HCT116 (cell line): ENCODE measurements at regions not wholly inside any gene's neighbourhood (a gene's known extent, or its start where the extent isn't known, plus 50 kb on each side); places are given as distances from the start of the nearest gene placed in this dataset.

Source experiments
- ATAC-seq: fragments of 200-7000 bp; cut with Tn5 transposase; 2 replicates; pipeline ENCODE4 v1.9.1; 2020; ENCODE audit warnings: mild to moderate bottlenecking, moderate library complexity
- BruUV-seq: library from RNA; stranded (reverse); fragments of 400-500 nt; replicated peaks from 2 replicates; lab custom pipeline; 2021; lab: Mats Ljungman, UMichigan
- CTCF ChIA-PET: fragments of 300-600 bp; sonication (Branson Sonifier 250); formaldehyde crosslinking; loops from one replicate; lab custom pipeline; 2021; ENCODE audit warnings: antibody characterized with exemption; lab: Charles Lee
- POLR2A ChIA-PET: fragments of 300-600, 350-600 bp; sonication (Branson Sonifier 250); formaldehyde crosslinking; loops from one replicate; lab custom pipeline; 2021; ENCODE audit warnings: antibody characterized with exemption; lab: Charles Lee
- RAD21 ChIA-PET, 2 experiments: fragments of 300-600 bp; sonication (Branson Sonifier 250); formaldehyde crosslinking; loops; one replicate each; lab custom pipeline; 2023; ENCODE audit warnings: low total read pairs in 2 of 2; ENCODE audit not compliant: uncharacterized antibody in 2 of 2, unreplicated experiment in 2 of 2, low non-redundant PET in 1 of 2; lab: Charles Lee
- DNase-seq: peaks from one replicate; pipeline ENCODE4 v3.0.0-alpha.2; 2010; ENCODE audit warnings: low read depth, low spot score
- H2AFZ ChIP-seq: fragments of 200-600 bp; shearing (Covaris generic), sonication (generic); 2 replicates; pipeline ENCODE4 v1.6.1; 2017; ENCODE audit warnings: low read depth, mixed run types, mixed read lengths, antibody characterized with exemption, low read length; ENCODE audit not compliant: poor library complexity, severe bottlenecking
- H3K27ac ChIP-seq: 2 replicates; pipeline ENCODE4 v1.5.1; 2012; ENCODE audit warnings: low read depth, low read length
- H3K27me3 ChIP-seq: fragments of 200-600 bp; sonication (generic); 2 replicates; pipeline ENCODE4 v1.6.1; 2016; ENCODE audit warnings: mixed run types, low read length, mixed read lengths; ENCODE audit not compliant: insufficient read depth
- H3K36me3 ChIP-seq, 2 experiments: fragments of 200-500 bp in 1 of 2; fragments of 200-600 bp in 1 of 2; sonication (Bioruptor generic) in 1 of 2; sonication (generic) in 1 of 2; 2 replicates each; pipeline versions ENCODE4 v1.5.1 to v1.6.1; 2014 to 2016; ENCODE audit warnings: low read length in 2 of 2, inconsistent platforms in 1 of 2, mixed read lengths in 1 of 2, mixed run types in 1 of 2; ENCODE audit not compliant: insufficient read depth in 2 of 2, control insufficient read depth in 1 of 2
- H3K4me1 ChIP-seq, 2 experiments: fragments of 200-600 bp in 1 of 2; sonication (generic) in 1 of 2; 2 replicates each; pipeline versions ENCODE4 v1.5.1 to v1.6.1; 2012 to 2017; ENCODE audit warnings: low read length in 2 of 2, inconsistent platforms in 1 of 2, mild to moderate bottlenecking in 1 of 2, mixed read lengths in 1 of 2, mixed run types in 1 of 2, moderate library complexity in 1 of 2; ENCODE audit not compliant: insufficient read depth in 2 of 2, control insufficient read depth in 1 of 2
- H3K4me2 ChIP-seq: fragments of 200-600 bp; sonication (generic); 2 replicates; pipeline ENCODE4 v1.6.1; 2017; ENCODE audit warnings: mixed run types, low read length, mixed read lengths
- H3K4me3 ChIP-seq, 2 experiments: fragments of 200-600 bp in 1 of 2; sonication (generic) in 1 of 2; replicated peaks in 1 of 2; 2 replicates each; pipeline ENCODE4 v1.5.1; 2011 to 2016; ENCODE audit warnings: low read length in 2 of 2, control low read depth in 1 of 2, low read depth in 1 of 2, mild to moderate bottlenecking in 1 of 2, mixed read lengths in 1 of 2, mixed run types in 1 of 2
- H3K79me2 ChIP-seq: fragments of 200-600 bp; sonication (generic); 2 replicates; pipeline ENCODE4 v1.6.1; 2017; ENCODE audit warnings: mild to moderate bottlenecking, mixed run types, low read length, moderate library complexity, mixed read lengths; ENCODE audit not compliant: insufficient read depth
- H3K9ac ChIP-seq: fragments of 200-600 bp; sonication (generic); 2 replicates; pipeline ENCODE4 v1.6.1; 2016; ENCODE audit warnings: low read length, mixed read lengths
- H3K9me2 ChIP-seq: fragments of 200-600 bp; sonication (generic), shearing (Covaris generic); 2 replicates; pipeline ENCODE4 v1.6.1; 2017; ENCODE audit warnings: mixed run types, mild to moderate bottlenecking, moderate library complexity; ENCODE audit not compliant: insufficient read depth
- H3K9me3 ChIP-seq, 2 experiments: fragments of 200-500 bp in 1 of 2; fragments of 200-600 bp in 1 of 2; sonication (Bioruptor generic) in 1 of 2; sonication (generic) in 1 of 2; 2 replicates each; pipeline ENCODE4 v1.6.1; 2014 to 2017; ENCODE audit warnings: low read length in 2 of 2, mixed read lengths in 2 of 2, inconsistent platforms in 1 of 2, low read depth in 1 of 2, mild to moderate bottlenecking in 1 of 2, mixed run types in 1 of 2, moderate library complexity in 1 of 2; ENCODE audit not compliant: control insufficient read depth in 1 of 2, insufficient read depth in 1 of 2
- H4K20me1 ChIP-seq: fragments of 200-600 bp; sonication (generic), shearing (Covaris generic); 2 replicates; pipeline ENCODE4 v1.6.1; 2017; ENCODE audit warnings: mixed run types, mild to moderate bottlenecking, moderate library complexity; ENCODE audit not compliant: insufficient read depth
- ATF3 ChIP-seq: IDR thresholded peaks from 2 replicates; pipeline ENCODE4 v1.6.1; 2012
- CBX3 ChIP-seq: IDR thresholded peaks from 2 replicates; pipeline ENCODE4 v1.6.1; 2012; ENCODE audit warnings: low read depth
- CTCF ChIP-seq, 3 experiments: fragments of 200-600 bp in 1 of 3; sonication (generic) in 1 of 3; IDR thresholded peaks in 2 of 3; conservative IDR thresholded peaks in 1 of 3; 2 replicates each; pipeline ENCODE4 v1.5.1; 2012 to 2017; ENCODE audit warnings: low read depth in 2 of 3, low read length in 2 of 3, antibody characterized with exemption in 1 of 3, borderline replicate concordance in 1 of 3, control low read depth in 1 of 3, mild to moderate bottlenecking in 1 of 3, mixed read lengths in 1 of 3, mixed run types in 1 of 3, moderate library complexity in 1 of 3; ENCODE audit not compliant: insufficient read depth in 1 of 3
- EZH2 ChIP-seq: fragments of 200-600 bp; sonication (generic); IDR thresholded peaks from 2 replicates; pipeline ENCODE4 v1.6.1; 2017; ENCODE audit warnings: antibody characterized with exemption, mixed run types
- EZH2phosphoT487 ChIP-seq: fragments of 200-600 bp; IDR thresholded peaks from 2 replicates; pipeline ENCODE4 v1.6.1; 2018; ENCODE audit warnings: antibody characterized with exemption, borderline replicate concordance
- FOSL1 ChIP-seq: IDR thresholded peaks from 2 replicates; pipeline ENCODE4 v1.6.1; 2012; ENCODE audit warnings: low read depth
- MAX ChIP-seq: IDR thresholded peaks from 2 replicates; pipeline ENCODE4 v1.6.1; 2012
- POLR2A ChIP-seq: IDR thresholded peaks from 2 replicates; pipeline ENCODE4 v1.7.0; 2011; ENCODE audit warnings: borderline replicate concordance; ENCODE audit not compliant: insufficient read depth, insufficient read length; ENCODE audit errors: extremely low read depth
- RAD21 ChIP-seq: IDR thresholded peaks from 2 replicates; pipeline ENCODE4 v1.6.1; 2012; ENCODE audit warnings: low read depth, mild to moderate bottlenecking
- REST ChIP-seq: IDR thresholded peaks from 2 replicates; pipeline ENCODE4 v1.6.1; 2012; ENCODE audit warnings: low read depth
- SIN3A ChIP-seq: IDR thresholded peaks from 2 replicates; pipeline ENCODE4 v1.6.1; 2012; ENCODE audit warnings: low read depth
- SRF ChIP-seq: IDR thresholded peaks from 2 replicates; pipeline ENCODE4 v1.6.1; 2012; ENCODE audit warnings: low read depth
- TCF7L2 ChIP-seq: IDR thresholded peaks from 2 replicates; pipeline ENCODE4 v1.7.0; 2011; ENCODE audit warnings: borderline replicate concordance, inconsistent platforms; ENCODE audit not compliant: insufficient read depth, insufficient read length; ENCODE audit errors: extremely low read depth
- YY1 ChIP-seq: IDR thresholded peaks from 2 replicates; pipeline ENCODE4 v1.6.1; 2011; ENCODE audit warnings: low read length, low read depth, moderate library complexity, mild to moderate bottlenecking; ENCODE audit not compliant: insufficient replicate concordance; ENCODE audit errors: extremely low read depth
- ZNF274 ChIP-seq: fragments of 200-500 bp; sonication (Bioruptor generic); IDR thresholded peaks from 2 replicates; pipeline ENCODE4 v1.6.1; 2014; ENCODE audit warnings: mild to moderate bottlenecking, low read depth, low read length, inconsistent platforms
- intact Hi-C: fragments of 100-400 bp; cut with micrococcal nuclease; formaldehyde crosslinking; loops from 2 replicates; pipeline ENCODE4 v1.10.0; 2022

- no peak overlapping the region for H3K9ac ChIP-seq
- no peaks in the 10 kb centered on the region for H3K9me2 ChIP-seq
- H3K4me3 ChIP-seq, result no peak overlapping the region
- ChIA-PET CTCF (no interaction called here), POLR2A (no interaction called here), RAD21 (no interaction called here)
- no TSS peak for BruUV-seq
- no peak for TF ChIP-seq RAD21
- no peak for TF ChIP-seq ZNF274
- TF ChIP-seq CTCF (IDR thresholded peaks at IDR 0.05 in 2 of 3, conservative IDR thresholded peaks at IDR 0.05 in 1 of 3; ENCODE audit: borderline replicate concordance in 1 of 3, insufficient read depth in 1 of 3, low read depth in 2 of 3, low read length in 2 of 3), result no peak
- no peak for TF ChIP-seq CBX3
- no peak for TF ChIP-seq FOSL1
- no peak for TF ChIP-seq POLR2A
- TF ChIP-seq REST, result no peak
- TF ChIP-seq TCF7L2, result no peak
- no peak for TF ChIP-seq YY1
- TF ChIP-seq EZH2, result no peak
- no peak for TF ChIP-seq EZH2phosphoT487
- TF ChIP-seq ATF3, result no peak
- TF ChIP-seq SRF, result no peak
- TF ChIP-seq MAX, result no peak
- TF ChIP-seq SIN3A, result no peak
- H3K4me2 ChIP-seq, result no peak overlapping the region
- intact Hi-C loops, result no loop called here
- H3K9me3 ChIP-seq, result no peaks in the 10 kb centered on the region
- no peaks in the 10 kb centered on the region for H3K79me2 ChIP-seq
- no peak overlapping the region for H3K27ac ChIP-seq
- ATAC-seq, result no peak
- no peaks in the 10 kb centered on the region for H3K4me1 ChIP-seq
- H3K36me3 ChIP-seq, result no peaks in the 10 kb centered on the region
- no peaks in the 10 kb centered on the region for H4K20me1 ChIP-seq
- no peak overlapping the region for H2AFZ ChIP-seq
- DNase-seq, result no peak
- no peaks in the 10 kb centered on the region for H3K27me3 ChIP-seq
Measured at GRCh38 chr6:8207869-8208191, 105.5 kb upstream of the EEF1E1 start.
